Stimulated activated CD8-positive, alpha-beta memory T cell treated with anti-CD3 and anti-CD28 coated beads, Interleukin-2, amount 100 ng/mL, for 48 hours (primary cell): ENCODE measurements at regions not wholly inside any gene's neighbourhood (a gene's known extent, or its start where the extent isn't known, plus 50 kb on each side); places are given as distances from the start of the nearest gene placed in this dataset.

Experiments
- DNase-seq, 2 donors: peaks; one replicate each; pipeline ENCODE4 v3.0.0-alpha.2; 2020; ENCODE audit warnings: low read depth in 2 of 2

GRCh38 chr2:30339071-30339470, 107.7 kb downstream of the LBH start:
- DNase-seq = no peak

GRCh38 chr2:30341500-30342267, 105.4 kb upstream of the LCLAT1 start:
- DNase-seq = no peak

- DNase-seq = no peak
Measured at GRCh38 chr2:30346471-30347169, 100.4 kb upstream of the LCLAT1 start.

GRCh38 chr2:30348825-30349224, 98.2 kb upstream of the LCLAT1 start:
- no peak for DNase-seq

DNA sequence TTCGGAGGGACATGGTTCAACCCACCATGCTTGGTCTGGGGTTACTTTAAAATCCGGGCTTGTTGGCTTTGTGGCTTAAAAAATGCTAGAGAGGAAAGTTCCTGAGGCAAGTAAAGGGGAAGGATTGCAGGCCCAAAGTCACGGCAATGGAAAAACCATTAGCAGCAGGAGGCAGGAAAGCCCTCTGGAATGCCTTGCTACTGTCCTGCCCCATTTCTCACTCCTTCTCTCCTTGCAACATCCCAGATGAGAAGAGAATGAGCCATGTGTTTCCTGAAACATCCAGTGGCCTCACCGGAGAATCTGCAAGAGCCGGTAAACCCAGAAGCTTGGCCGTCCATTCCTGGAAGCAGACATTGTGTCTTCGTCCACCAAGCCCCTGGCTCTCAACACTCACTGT, 97.4 kb upstream of the LCLAT1 start:
- no peak for DNase-seq

DNA sequence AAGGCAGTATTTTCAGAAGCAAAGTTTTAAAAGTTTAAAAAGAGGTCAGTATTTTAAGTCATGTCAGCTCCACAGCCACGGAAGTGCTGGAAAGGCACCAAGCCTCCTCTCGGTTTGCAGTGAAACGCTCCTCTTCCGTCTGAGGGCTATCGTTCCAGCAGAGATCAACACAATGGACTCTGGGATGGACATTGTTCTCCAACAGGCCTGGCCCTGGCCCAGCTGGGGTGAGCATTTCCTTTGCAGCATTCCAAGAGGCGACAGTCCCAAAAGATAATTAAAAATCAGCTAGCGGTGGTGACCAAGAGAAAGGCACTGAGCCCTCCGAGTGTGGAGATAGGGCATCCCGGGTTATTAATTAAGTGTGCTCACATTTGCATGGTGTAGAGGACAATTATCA, 95.9 kb upstream of the LCLAT1 start:
- DNase-seq = no peak

GRCh38 chr2:30351949-30352348, 95.1 kb upstream of the LCLAT1 start:
- no peak for DNase-seq

GRCh38 chr2:30354150-30354549, 92.9 kb upstream of the LCLAT1 start:
- no peak for DNase-seq

- no peak for DNase-seq
Measured at GRCh38 chr2:30354621-30355020, 92.4 kb upstream of the LCLAT1 start.

GRCh38 chr2:30355306-30355705, 91.7 kb upstream of the LCLAT1 start:
- no peak for DNase-seq

- no peak for DNase-seq
Measured at GRCh38 chr2:30356071-30356470, 91.0 kb upstream of the LCLAT1 start.

DNA sequence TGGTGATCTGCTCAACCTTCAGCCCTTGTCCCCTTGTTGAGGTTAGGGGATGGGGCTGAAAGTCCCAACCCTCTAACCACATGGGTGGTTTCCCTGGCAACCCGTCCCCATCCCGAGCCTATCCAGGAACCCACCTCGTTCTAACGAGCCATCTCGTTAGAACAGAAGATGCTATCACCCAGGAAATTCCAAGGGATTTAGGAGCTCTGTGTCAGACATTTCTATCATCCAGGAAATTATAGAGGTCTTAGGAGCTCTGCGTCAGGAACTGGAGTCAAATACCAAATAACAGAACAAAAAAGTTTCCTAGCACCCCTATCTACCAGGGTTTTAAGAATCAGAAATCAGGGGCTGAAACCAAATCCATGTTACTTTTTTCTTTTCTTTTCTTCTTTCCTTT, 90.3 kb upstream of the LCLAT1 start:
- no peak for DNase-seq

DNA sequence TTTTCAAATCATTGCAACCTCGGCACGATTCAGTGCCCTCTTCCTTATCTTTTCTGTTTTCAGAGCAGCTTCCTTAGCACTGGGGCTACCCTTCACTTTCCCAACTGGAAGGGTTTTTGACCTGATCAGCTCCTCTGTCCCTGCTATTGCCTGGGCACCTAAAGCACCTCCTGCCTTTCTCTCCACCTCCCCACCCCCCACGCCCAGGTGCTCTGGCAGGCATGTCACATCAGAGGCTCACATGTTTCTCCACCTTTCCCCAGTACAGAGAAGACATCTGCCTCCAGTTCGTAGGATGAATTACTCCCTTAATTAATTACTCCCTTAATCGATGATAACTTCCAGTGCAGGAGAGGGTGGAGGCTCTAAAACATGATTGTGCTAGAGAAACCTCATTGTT, 88.7 kb upstream of the LCLAT1 start:
- no peak for DNase-seq

DNA sequence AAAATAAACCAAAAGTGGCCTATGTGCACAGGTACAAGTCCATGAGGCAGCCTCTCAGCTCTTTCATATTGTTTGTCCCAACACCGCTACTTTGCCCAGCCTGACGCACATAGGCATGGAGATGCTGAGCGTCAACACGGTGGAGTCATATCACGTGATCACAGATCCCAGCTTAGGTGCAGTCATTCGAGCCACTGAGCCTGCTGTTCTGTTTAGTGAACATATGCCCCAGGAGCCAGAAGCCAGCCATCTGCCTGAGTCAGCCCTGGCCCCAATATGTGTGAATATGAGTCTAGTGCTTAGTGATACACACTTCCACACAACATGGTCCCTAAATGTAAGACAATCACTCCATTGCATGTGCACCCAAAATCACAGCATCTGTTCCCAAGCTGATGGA, 88.2 kb upstream of the LCLAT1 start:
- no peak for DNase-seq

- DNase-seq = no peak
Measured at GRCh38 chr2:30359644-30360167, 87.3 kb upstream of the LCLAT1 start.

- no peak for DNase-seq
Measured at GRCh38 chr2:30361751-30362394, 85.2 kb upstream of the LCLAT1 start.

GRCh38 chr2:30362468-30363081, 84.5 kb upstream of the LCLAT1 start:
- DNase-seq = no peak

- no peak for DNase-seq
Measured at GRCh38 chr2:30363406-30363805, 83.6 kb upstream of the LCLAT1 start.

GRCh38 chr2:30365201-30365600, 81.8 kb upstream of the LCLAT1 start:
- no peak for DNase-seq

GRCh38 chr2:30366199-30366691, 80.8 kb upstream of the LCLAT1 start:
- DNase-seq = peak in 1 of 2 donors; percentile 21

DNA sequence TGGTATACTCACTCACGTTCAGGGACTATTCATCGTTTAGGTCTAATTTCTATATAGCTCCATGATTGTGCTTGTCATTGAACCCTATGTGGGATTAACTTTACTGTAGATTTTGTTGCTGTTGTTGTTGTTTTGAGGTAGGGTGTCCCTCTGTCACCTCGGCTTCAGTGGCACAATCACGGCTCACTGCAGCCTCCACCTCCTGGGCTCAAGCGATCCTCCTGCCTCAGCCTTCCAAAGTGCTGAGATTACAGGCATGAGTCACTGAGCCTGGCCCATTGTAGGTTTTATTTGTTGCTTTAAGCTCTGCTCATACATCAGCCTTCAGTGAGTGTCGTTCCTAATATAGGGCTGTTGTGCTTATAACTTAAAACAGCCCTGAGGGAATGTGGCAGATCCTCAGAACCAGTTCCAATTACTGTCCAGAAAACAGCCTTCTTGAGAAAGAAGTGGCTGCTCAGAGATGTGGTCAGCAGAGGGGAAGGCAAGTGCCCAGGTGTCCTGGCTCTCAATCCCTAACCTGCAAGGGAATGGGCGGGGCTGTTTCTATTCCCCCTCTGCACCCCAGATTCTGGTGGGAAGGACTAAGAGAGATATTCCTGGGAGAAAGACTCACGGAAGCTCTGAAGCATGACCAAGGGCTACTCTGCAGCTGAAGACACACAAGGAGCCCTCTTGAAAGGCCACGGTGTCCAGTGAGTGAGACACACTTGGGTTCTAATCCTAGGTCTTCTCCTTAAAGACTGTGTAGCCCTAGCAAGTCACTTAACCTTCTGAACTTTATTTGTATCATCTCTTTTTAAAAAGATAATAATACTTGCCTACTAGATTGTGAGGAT, 79.6 kb upstream of the LCLAT1 start:
- no peak for DNase-seq
